Left lobe of liver (tissue), 2 donors: ENCODE measurements at regions not wholly inside any gene's neighbourhood (a gene's known extent, or its start where the extent isn't known, plus 50 kb on each side); places are given as distances from the start of the nearest gene placed in this dataset.
"Not testable (repeated sequence)": the region's sequence is repeated elsewhere in the genome, so short reads cannot be mapped to it uniquely, and the experiment has no call there.

Experiments used
- ATAC-seq: fragments of 200-7000 bp; cut with Tn5 transposase; one replicate; pipeline ENCODE4 v1.9.1; 2020; ENCODE audit warnings: mild to moderate bottlenecking, moderate library complexity
- DNase-seq: peaks from one replicate; pipeline ENCODE4 v3.0.0-alpha.2; 2020; ENCODE audit warnings: low spot score
- donor health status: DM: no; HTN: no; CAD: no; lungs with moderate emphysema.
- donor health status: DM: no; HTN: yes; CAD: no.

- not testable (repeated sequence) for ATAC-seq, DNase-seq
These were observed 277.8 kb upstream of the ARHGAP42 start for GRCh38 chr11:100409267-100409666.

- ATAC-seq (no peak), DNase-seq (no peak)
These were observed 267.6 kb upstream of the ARHGAP42 start for GRCh38 chr11:100419518-100419917.

GRCh38 chr11:100434821-100435641 is 252.1 kb upstream of the ARHGAP42 start:
- DNase-seq (no peak), ATAC-seq (no peak)

- no peak for ATAC-seq
These were observed 248.7 kb upstream of the ARHGAP42 start for GRCh38 chr11:100438376-100438775.

GRCh38 chr11:100441086-100441485 is 246.0 kb upstream of the ARHGAP42 start:
- ATAC-seq (no peak), DNase-seq (no peak)

More at GRCh38 chr11:100438376-100438775, 248.7 kb upstream of the ARHGAP42 start:
- no peak for DNase-seq

- ATAC-seq (peak; percentile 42), DNase-seq (no peak)
These were observed 245.1 kb upstream of the ARHGAP42 start for GRCh38 chr11:100442017-100442416.

GRCh38 chr11:100445231-100445735 is 241.8 kb upstream of the ARHGAP42 start:
- ATAC-seq (peak; percentile 92), DNase-seq (peak; percentile 62)

- DNase-seq, ATAC-seq: not testable (repeated sequence)
These were observed 235.2 kb upstream of the ARHGAP42 start for GRCh38 chr11:100451801-100452460.

- DNase-seq, result no peak
These were observed 227.3 kb upstream of the ARHGAP42 start for GRCh38 chr11:100459811-100460210.

GRCh38 chr11:100460426-100460825 is 226.7 kb upstream of the ARHGAP42 start:
- ATAC-seq, result no peak
- no peak for DNase-seq

More at GRCh38 chr11:100459811-100460210, 227.3 kb upstream of the ARHGAP42 start:
- no peak for ATAC-seq

- no peak for ATAC-seq
- DNase-seq, result no peak
These were observed 219.1 kb upstream of the ARHGAP42 start for GRCh38 chr11:100467821-100468508.

- DNase-seq (no peak), ATAC-seq (no peak)
These were observed 217.3 kb upstream of the ARHGAP42 start for GRCh38 chr11:100469835-100470234.

- ATAC-seq, result no peak
- no peak for DNase-seq
These were observed 214.2 kb upstream of the ARHGAP42 start for GRCh38 chr11:100472727-100473389.

- DNase-seq (no peak), ATAC-seq (no peak)
These were observed 213.7 kb upstream of the ARHGAP42 start for GRCh38 chr11:100473390-100473740.

- no peak for DNase-seq
These were observed 202.1 kb upstream of the ARHGAP42 start for GRCh38 chr11:100484948-100485347.

GRCh38 chr11:100498780-100499179 is 188.3 kb upstream of the ARHGAP42 start:
- no peak for ATAC-seq
- DNase-seq, result no peak

More at GRCh38 chr11:100484948-100485347, 202.1 kb upstream of the ARHGAP42 start:
- no peak for ATAC-seq

- no peak for DNase-seq
- ATAC-seq, result no peak
These were observed 185.6 kb upstream of the ARHGAP42 start for GRCh38 chr11:100501450-100501849.

- no peak for DNase-seq
- ATAC-seq, result no peak
These were observed 174.6 kb upstream of the ARHGAP42 start for GRCh38 chr11:100512475-100512874.

GRCh38 chr11:100515087-100515486 is 172.0 kb upstream of the ARHGAP42 start:
- DNase-seq (no peak), ATAC-seq (no peak)

GRCh38 chr11:100525197-100525596 is 161.9 kb upstream of the ARHGAP42 start:
- ATAC-seq (peak; percentile 94), DNase-seq (peak; percentile 76)

- no peak for DNase-seq
These were observed 161.5 kb upstream of the ARHGAP42 start for GRCh38 chr11:100525635-100526034.

More at GRCh38 chr11:100525635-100526034, 161.5 kb upstream of the ARHGAP42 start:
- peak; percentile 35 for ATAC-seq
